GM12878 (cell line): ENCODE measurements at regions not wholly inside any gene's neighbourhood (a gene's known extent, or its start where the extent isn't known, plus 50 kb on each side); places are given as distances from the start of the nearest gene placed in this dataset.

Experiments
- ATAC-seq: fragments of 200-7000 bp; cut with Tn5 transposase; 3 replicates; pipeline ENCODE4 v1.9.1; 2020; ENCODE audit warnings: mild to moderate bottlenecking, moderate library complexity
- BruUV-seq: library from RNA; stranded (reverse); fragments of 400-500 nt; replicated peaks from 2 replicates; lab custom pipeline; 2021; lab: Mats Ljungman, UMichigan
- CTCF ChIA-PET: fragments of 300-600 bp; sonication (Branson Sonifier 250); formaldehyde crosslinking; extraction: SDS; loops from one replicate; lab custom pipeline; 2021; ENCODE audit warnings: inconsistent platforms; lab: Yijun Ruan, JAX
- POLR2A ChIA-PET: fragments of 350-600 bp; formaldehyde crosslinking; extraction: SDS; loops from one replicate; lab custom pipeline; 2021; ENCODE audit warnings: inconsistent platforms; lab: Charles Lee
- RAD21 ChIA-PET: fragments of 300-600 bp; sonication (Branson Sonifier 250); formaldehyde crosslinking; loops from one replicate; lab custom pipeline; 2023; ENCODE audit warnings: antibody characterized with exemption; ENCODE audit not compliant: unreplicated experiment; lab: Charles Lee
- SMC1A ChIA-PET: fragments of 300-600 bp; sonication (Branson Sonifier 250); formaldehyde crosslinking; loops from one replicate; lab custom pipeline; 2023; ENCODE audit not compliant: unreplicated experiment, uncharacterized antibody; lab: Charles Lee
- DNase-seq: peaks from one replicate; pipeline ENCODE4 v3.0.0-alpha.2; 2011; ENCODE audit warnings: low read depth, low spot score
- FAIRE-seq: peaks from 3 replicates; lab custom pipeline; 2011; peaks lifted over from hg19 to GRCh38; lab: Jason Lieb, UNC
- H2AFZ ChIP-seq: 2 replicates; pipeline ENCODE4 v1.6.0; 2011; ENCODE audit warnings: low read depth, low read length, control low read depth; ENCODE audit not compliant: control insufficient read depth
- H3K27ac ChIP-seq: 2 replicates; pipeline ENCODE4 v1.5.1; 2011; ENCODE audit warnings: control low read depth; ENCODE audit not compliant: control insufficient read depth, insufficient read depth
- H3K27me3 ChIP-seq, 2 experiments: replicated peaks in 1 of 2; 2 replicates each; pipeline versions ENCODE4 v1.6.0 to v1.6.1; 2011; ENCODE audit warnings: low read length in 1 of 2; ENCODE audit not compliant: control insufficient read depth in 2 of 2, insufficient read depth in 2 of 2
- H3K36me3 ChIP-seq, 2 experiments: 2 replicates each; pipeline ENCODE4 v1.5.1; 2011; ENCODE audit warnings: low read length in 1 of 2; ENCODE audit not compliant: control insufficient read depth in 2 of 2, insufficient read depth in 2 of 2
- H3K4me1 ChIP-seq: 2 replicates; pipeline ENCODE4 v1.6.1; 2011; ENCODE audit warnings: mild to moderate bottlenecking, low read length, moderate library complexity, mixed read lengths; ENCODE audit not compliant: control insufficient read depth, insufficient read depth
- H3K4me2 ChIP-seq: 2 replicates; pipeline ENCODE4 v1.6.0; 2011; ENCODE audit warnings: control low read depth; ENCODE audit not compliant: control insufficient read depth, insufficient read depth
- H3K4me3 ChIP-seq: fragments of 200-600 bp; sonication (generic); 2 replicates; pipeline ENCODE4 v1.5.1; 2016
- H3K79me2 ChIP-seq: 2 replicates; pipeline ENCODE4 v1.6.0; 2011; ENCODE audit warnings: low read length; ENCODE audit not compliant: control insufficient read depth, insufficient read depth
- H3K9ac ChIP-seq: 2 replicates; pipeline ENCODE4 v1.8.0; 2011; ENCODE audit warnings: low read length, control low read depth, mixed read lengths; ENCODE audit not compliant: control insufficient read depth, insufficient read depth
- H3K9me3 ChIP-seq: replicated peaks from 3 replicates; pipeline ENCODE4 v1.5.1; 2011; ENCODE audit warnings: mild to moderate bottlenecking, low read length; ENCODE audit not compliant: control insufficient read depth, insufficient read depth
- H4K20me1 ChIP-seq: 2 replicates; pipeline ENCODE4 v1.6.0; 2011; ENCODE audit not compliant: control insufficient read depth, insufficient read depth
- BACH1 ChIP-seq: fragments of 450-650 bp; IDR thresholded peaks from 2 replicates; pipeline ENCODE4 v1.6.1; 2017; ENCODE audit warnings: mild to moderate bottlenecking, borderline replicate concordance
- MTA2 ChIP-seq: fragments of 450-650 bp; IDR thresholded peaks from 2 replicates; pipeline ENCODE4 v1.6.1; 2016; ENCODE audit warnings: low read depth, mild to moderate bottlenecking, moderate library complexity
- NFYB ChIP-seq: IDR thresholded peaks from 2 replicates; pipeline ENCODE4 v1.6.1; 2011; ENCODE audit warnings: low read depth, mild to moderate bottlenecking, low read length, improper control_type of control experiment, moderate library complexity; ENCODE audit not compliant: insufficient read depth
- POLR2AphosphoS2 ChIP-seq: IDR thresholded peaks from 2 replicates; pipeline ENCODE4 v1.6.1; 2011; ENCODE audit warnings: low read depth, mild to moderate bottlenecking, low read length, improper control_type of control experiment, moderate library complexity
- RAD51 ChIP-seq: fragments of 450-650 bp; IDR thresholded peaks from 2 replicates; pipeline ENCODE4 v1.6.1; 2016; ENCODE audit warnings: moderate library complexity, mild to moderate bottlenecking, inconsistent platforms
- RCOR1 ChIP-seq: conservative IDR thresholded peaks from 2 replicates; pipeline ENCODE4 v1.6.1; 2012; ENCODE audit warnings: low read depth, low read length, improper control_type of control experiment
- RELA ChIP-seq: fragments of 450-650 bp; IDR thresholded peaks from 2 replicates; pipeline ENCODE4 v1.8.0; 2014; ENCODE audit warnings: borderline replicate concordance; ENCODE audit not compliant: partially characterized antibody
- STAT1 ChIP-seq: fragments of 450-650 bp; conservative IDR thresholded peaks from 2 replicates; pipeline ENCODE4 v1.6.1; 2014; ENCODE audit warnings: antibody characterized with exemption, mild to moderate bottlenecking
- SUPT20H ChIP-seq: IDR thresholded peaks from 2 replicates; pipeline ENCODE4 v1.6.1; 2011; ENCODE audit warnings: low read depth, mild to moderate bottlenecking, low read length, moderate library complexity, borderline replicate concordance; ENCODE audit not compliant: control insufficient read depth
- TARDBP ChIP-seq: IDR thresholded peaks from 2 replicates; pipeline ENCODE4 v1.6.1; 2016; ENCODE audit warnings: borderline replicate concordance
- YY1 ChIP-seq: IDR thresholded peaks from 2 replicates; pipeline ENCODE4 v1.6.1; 2011; ENCODE audit warnings: low read depth, mild to moderate bottlenecking, low read length
- ZNF217 ChIP-seq: fragments of 450-650 bp; IDR thresholded peaks from 2 replicates; pipeline ENCODE4 v1.6.1; 2017; ENCODE audit warnings: antibody characterized with exemption, mild to moderate bottlenecking
- ZNF622 ChIP-seq: fragments of 450-650 bp; IDR thresholded peaks from 2 replicates; pipeline ENCODE4 v1.6.1; 2017; ENCODE audit warnings: mild to moderate bottlenecking, inconsistent platforms
- WGBS: methylation state at CpG from one replicate; pipeline ENCODE4 v1.1.6; 2016; ENCODE audit warnings: low lambda C conversion rate; ENCODE audit not compliant: insufficient replicate concordance, insufficient coverage; ENCODE audit errors: missing lambda C conversion rate; 5-methylcytosine and 5-hydroxymethylcytosine counted together
- in situ Hi-C: fragments of 300-500 bp; cut with MboI; formaldehyde crosslinking; loops from 9 replicates; pipeline ENCODE4 v1.14.3; 2018; ENCODE audit warnings: mixed read lengths
- intact Hi-C: fragments of 100-400 bp; cut with micrococcal nuclease; formaldehyde crosslinking; loops from one replicate; pipeline ENCODE4 v1.14.2; 2022; ENCODE audit not compliant: unreplicated experiment
- TF ChIP-seq, protein P1 (sequence below): fragments of 450-650 bp; IDR thresholded peaks from 2 replicates; pipeline ENCODE4 v1.6.1; 2017; ENCODE audit warnings: mild to moderate bottlenecking, low read depth, inconsistent platforms; ENCODE audit not compliant: poor library complexity, severe bottlenecking
- TF ChIP-seq, protein P2 (sequence below): fragments of 450-650 bp; IDR thresholded peaks from 2 replicates; pipeline ENCODE4 v1.6.1; 2017; ENCODE audit warnings: low read depth, mild to moderate bottlenecking, moderate library complexity
- TF ChIP-seq, protein P3 (sequence below): IDR thresholded peaks from 2 replicates; pipeline ENCODE4 v1.6.1; 2012; ENCODE audit warnings: low read depth, low read length, improper control_type of control experiment

DNA sequence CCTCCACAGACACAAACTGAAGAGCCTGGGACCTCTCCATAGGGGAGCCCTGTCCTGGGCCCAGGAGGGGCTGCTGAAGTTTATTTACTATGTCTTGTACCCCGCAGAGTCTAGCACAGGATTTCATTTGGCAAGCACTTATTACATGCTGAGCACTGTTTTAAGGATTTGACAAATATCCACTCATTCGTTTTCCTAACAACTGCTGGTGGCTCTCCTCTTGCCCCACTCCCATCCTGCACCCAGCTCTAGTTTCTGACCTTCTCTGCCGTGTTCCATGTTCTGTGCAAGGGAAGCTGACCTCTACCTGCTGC lies 127.0 kb upstream of the MAFB start:
- WGBS: 11% methylated on average over 3 of the region's 3 CpGs
- ATAC-seq (no peak), FAIRE-seq (no peak), DNase-seq (no peak)
- Histone ChIP-seq H3K4me1 (no peaks in the 10 kb centered on the region), H3K79me2 (no peaks in the 10 kb centered on the region), H2AFZ (no peak overlapping the region), H3K36me3 (no peaks in the 10 kb centered on the region), H3K9me3 (no peaks in the 10 kb centered on the region; the same call in 2 of the 3 replicates), H3K27me3 (no peaks in the 10 kb centered on the region), H3K27ac (no peak overlapping the region), H3K4me3 (no peak overlapping the region), H3K4me2 (no peak overlapping the region), H4K20me1 (no peaks in the 10 kb centered on the region), H3K9ac (no peak overlapping the region)
- RAD21 ChIA-PET: no interaction called here
- no TSS peak for BruUV-seq
- POLR2A ChIA-PET: no interaction called here
- in situ Hi-C loops (no loop called here), intact Hi-C loops (no loop called here)
- TF ChIP-seq YY1 (no peak), MTA2 (no peak), ZNF217 (no peak), NFYB (no peak), ZNF622 (no peak), RELA (no peak), SUPT20H (no peak), RAD51 (no peak), TARDBP (no peak), RCOR1 (no peak), STAT1 (no peak), POLR2AphosphoS2 (no peak), BACH1 (no peak)
- TF ChIP-seq, protein P1, sequence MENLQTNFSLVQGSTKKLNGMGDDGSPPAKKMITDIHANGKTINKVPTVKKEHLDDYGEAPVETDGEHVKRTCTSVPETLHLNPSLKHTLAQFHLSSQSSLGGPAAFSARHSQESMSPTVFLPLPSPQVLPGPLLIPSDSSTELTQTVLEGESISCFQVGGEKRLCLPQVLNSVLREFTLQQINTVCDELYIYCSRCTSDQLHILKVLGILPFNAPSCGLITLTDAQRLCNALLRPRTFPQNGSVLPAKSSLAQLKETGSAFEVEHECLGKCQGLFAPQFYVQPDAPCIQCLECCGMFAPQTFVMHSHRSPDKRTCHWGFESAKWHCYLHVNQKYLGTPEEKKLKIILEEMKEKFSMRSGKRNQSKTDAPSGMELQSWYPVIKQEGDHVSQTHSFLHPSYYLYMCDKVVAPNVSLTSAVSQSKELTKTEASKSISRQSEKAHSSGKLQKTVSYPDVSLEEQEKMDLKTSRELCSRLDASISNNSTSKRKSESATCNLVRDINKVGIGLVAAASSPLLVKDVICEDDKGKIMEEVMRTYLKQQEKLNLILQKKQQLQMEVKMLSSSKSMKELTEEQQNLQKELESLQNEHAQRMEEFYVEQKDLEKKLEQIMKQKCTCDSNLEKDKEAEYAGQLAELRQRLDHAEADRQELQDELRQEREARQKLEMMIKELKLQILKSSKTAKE: no peak
- TF ChIP-seq, protein P2, sequence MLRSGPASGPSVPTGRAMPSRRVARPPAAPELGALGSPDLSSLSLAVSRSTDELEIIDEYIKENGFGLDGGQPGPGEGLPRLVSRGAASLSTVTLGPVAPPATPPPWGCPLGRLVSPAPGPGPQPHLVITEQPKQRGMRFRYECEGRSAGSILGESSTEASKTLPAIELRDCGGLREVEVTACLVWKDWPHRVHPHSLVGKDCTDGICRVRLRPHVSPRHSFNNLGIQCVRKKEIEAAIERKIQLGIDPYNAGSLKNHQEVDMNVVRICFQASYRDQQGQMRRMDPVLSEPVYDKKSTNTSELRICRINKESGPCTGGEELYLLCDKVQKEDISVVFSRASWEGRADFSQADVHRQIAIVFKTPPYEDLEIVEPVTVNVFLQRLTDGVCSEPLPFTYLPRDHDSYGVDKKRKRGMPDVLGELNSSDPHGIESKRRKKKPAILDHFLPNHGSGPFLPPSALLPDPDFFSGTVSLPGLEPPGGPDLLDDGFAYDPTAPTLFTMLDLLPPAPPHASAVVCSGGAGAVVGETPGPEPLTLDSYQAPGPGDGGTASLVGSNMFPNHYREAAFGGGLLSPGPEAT: no peak
- TF ChIP-seq, protein P3, sequence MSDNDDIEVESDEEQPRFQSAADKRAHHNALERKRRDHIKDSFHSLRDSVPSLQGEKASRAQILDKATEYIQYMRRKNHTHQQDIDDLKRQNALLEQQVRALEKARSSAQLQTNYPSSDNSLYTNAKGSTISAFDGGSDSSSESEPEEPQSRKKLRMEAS: no peak
- SMC1A ChIA-PET: no interaction called here
- CTCF ChIA-PET: no interaction called here
